Keratinocyte (primary cell): ENCODE measurements at regions not wholly inside any gene's neighbourhood (a gene's known extent, or its start where the extent isn't known, plus 50 kb on each side); places are given as distances from the start of the nearest gene placed in this dataset.

ENCODE experiments used
- DNase-seq: peaks from one replicate; pipeline ENCODE4 v3.0.0-alpha.2; 2011; ENCODE audit warnings: low read depth, missing footprints, low spot score
- FAIRE-seq: peaks from 2 replicates; lab custom pipeline; 2011; peaks lifted over from hg19 to GRCh38; lab: Jason Lieb, UNC
- H2AFZ ChIP-seq: 2 replicates; pipeline ENCODE4 v1.6.0; 2012; ENCODE audit warnings: low read length, control low read depth, inconsistent platforms; ENCODE audit not compliant: control insufficient read depth
- H3K27ac ChIP-seq: 2 replicates; pipeline ENCODE4 v1.5.1; 2011; ENCODE audit warnings: low read length; ENCODE audit not compliant: control insufficient read depth, insufficient read depth
- H3K27me3 ChIP-seq: 3 replicates; pipeline ENCODE4 v1.6.0; 2011; ENCODE audit warnings: low read length; ENCODE audit not compliant: control insufficient read depth, insufficient read depth; ENCODE audit errors: extremely low read depth
- H3K36me3 ChIP-seq, 2 experiments: 2 replicates in 1 of 2; 3 replicates in 1 of 2; pipeline ENCODE4 v1.5.1; 2011; ENCODE audit warnings: low read length in 2 of 2, mild to moderate bottlenecking in 1 of 2; ENCODE audit not compliant: control insufficient read depth in 2 of 2, insufficient read depth in 2 of 2; ENCODE audit errors: extremely low read depth in 1 of 2
- H3K4me1 ChIP-seq: 3 replicates; pipeline ENCODE4 v1.5.1; 2011; ENCODE audit warnings: low read length; ENCODE audit not compliant: control insufficient read depth, insufficient read depth; ENCODE audit errors: extremely low read depth
- H3K4me2 ChIP-seq: 3 replicates; pipeline ENCODE4 v1.6.0; 2011; ENCODE audit warnings: low read depth, low read length; ENCODE audit not compliant: control insufficient read depth, insufficient read depth; ENCODE audit errors: extremely low read depth
- H3K4me3 ChIP-seq, 3 experiments: fragments of 200-600 bp in 1 of 3; sonication (generic) in 1 of 3; 2 replicates in 2 of 3; 3 replicates in 1 of 3; pipeline ENCODE4 v1.5.1; 2011 to 2016; ENCODE audit warnings: low read length in 3 of 3, mild to moderate bottlenecking in 3 of 3, control low read depth in 2 of 3, inconsistent platforms in 1 of 3, low read depth in 1 of 3, mixed read lengths in 1 of 3, mixed run types in 1 of 3, moderate library complexity in 1 of 3; ENCODE audit not compliant: control insufficient read depth in 2 of 3, insufficient read depth in 2 of 3; ENCODE audit errors: extremely low read depth in 1 of 3
- H3K79me2 ChIP-seq: 2 replicates; pipeline ENCODE4 v1.6.0; 2012; ENCODE audit warnings: low read length; ENCODE audit not compliant: control insufficient read depth, insufficient read depth
- H3K9ac ChIP-seq: 3 replicates; pipeline ENCODE4 v1.6.0; 2011; ENCODE audit warnings: low read length; ENCODE audit not compliant: control insufficient read depth, insufficient read depth; ENCODE audit errors: extremely low read depth
- H3K9me1 ChIP-seq: 3 replicates; pipeline ENCODE4 v1.6.0; 2011; ENCODE audit warnings: low read length; ENCODE audit not compliant: control insufficient read depth, insufficient read depth; ENCODE audit errors: extremely low read depth
- H3K9me3 ChIP-seq: 2 replicates; pipeline ENCODE4 v1.5.1; 2012; ENCODE audit warnings: low read depth, low read length; ENCODE audit not compliant: control insufficient read depth
- H4K20me1 ChIP-seq: 3 replicates; pipeline ENCODE4 v1.6.0; 2011; ENCODE audit warnings: low read length; ENCODE audit not compliant: control insufficient read depth, insufficient read depth; ENCODE audit errors: extremely low read depth
- CTCF ChIP-seq, 3 experiments: IDR thresholded peaks in 1 of 3; conservative IDR thresholded peaks in 1 of 3; optimal IDR thresholded peaks in 1 of 3; 2 replicates in 2 of 3; 3 replicates in 1 of 3; pipeline versions ENCODE3 to v1.5.1; 2011; ENCODE audit warnings: low read length in 3 of 3, mild to moderate bottlenecking in 3 of 3, moderate library complexity in 2 of 3, control low read depth in 1 of 3, inconsistent platforms in 1 of 3; ENCODE audit not compliant: insufficient read depth in 2 of 3; ENCODE audit errors: extremely low read depth in 1 of 3
- EZH2 ChIP-seq: IDR thresholded peaks from one replicate; pipeline ENCODE4 v1.6.1; 2012; ENCODE audit warnings: inconsistent platforms, mild to moderate bottlenecking, low read length, moderate library complexity
- dilution Hi-C: fragments of 300-500 bp; cut with MboI; formaldehyde crosslinking; loops from one replicate; pipeline ENCODE4 v1.7.0; 2020; ENCODE audit warnings: low sequenced_read_pairs; ENCODE audit not compliant: extremely low pct_ligation_motif_present

DNA sequence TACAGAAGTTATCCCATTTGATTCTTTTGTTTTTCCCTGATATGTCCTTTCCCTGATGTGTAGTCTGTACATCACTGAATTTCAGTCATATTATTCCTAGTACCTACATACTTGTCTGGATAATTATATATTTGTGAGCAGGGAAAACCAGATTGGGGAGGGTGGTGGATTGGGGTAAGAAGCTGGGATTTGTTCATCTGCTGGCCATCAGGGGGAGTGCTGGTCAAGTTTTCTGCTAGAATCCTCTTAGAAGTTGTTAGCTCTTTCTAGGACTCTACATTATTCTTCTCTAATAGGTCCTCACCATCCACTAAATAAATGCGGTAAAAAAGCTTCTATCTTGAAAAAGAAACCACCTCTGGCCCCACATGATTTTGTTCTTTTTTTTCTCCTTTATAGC lies 232.7 kb upstream of the TAC1 start:
- no peak overlapping the region for H3K4me2 ChIP-seq
- TF ChIP-seq EZH2 = no peak
- peak; percentile 23 to 59 (median 35) for TF ChIP-seq CTCF (optimal IDR thresholded peaks at IDR 0.05 in 1 of 3, IDR thresholded peaks at IDR 0.05 in 1 of 3, conservative IDR thresholded peaks at IDR 0.05 in 1 of 3; ENCODE audit: extremely low read depth in 1 of 3, insufficient read depth in 2 of 3, low read length in 3 of 3)
- no peaks in the 10 kb centered on the region for H4K20me1 ChIP-seq
- no peak overlapping the region for H3K9ac ChIP-seq
- H3K27ac ChIP-seq = no peak overlapping the region
- no peaks in the 10 kb centered on the region for H3K27me3 ChIP-seq
- FAIRE-seq (no peak), DNase-seq (no peak)
- no peaks in the 10 kb centered on the region for H3K4me1 ChIP-seq
- H3K9me3 ChIP-seq = no peaks in the 10 kb centered on the region
- no peaks in the 10 kb centered on the region for H3K9me1 ChIP-seq
- no peak overlapping the region for H3K4me3 ChIP-seq
- H2AFZ ChIP-seq = no peak overlapping the region
- H3K79me2 ChIP-seq = no peaks in the 10 kb centered on the region
- no peaks in the 10 kb centered on the region for H3K36me3 ChIP-seq
- dilution Hi-C loops = no loop called here

DNA sequence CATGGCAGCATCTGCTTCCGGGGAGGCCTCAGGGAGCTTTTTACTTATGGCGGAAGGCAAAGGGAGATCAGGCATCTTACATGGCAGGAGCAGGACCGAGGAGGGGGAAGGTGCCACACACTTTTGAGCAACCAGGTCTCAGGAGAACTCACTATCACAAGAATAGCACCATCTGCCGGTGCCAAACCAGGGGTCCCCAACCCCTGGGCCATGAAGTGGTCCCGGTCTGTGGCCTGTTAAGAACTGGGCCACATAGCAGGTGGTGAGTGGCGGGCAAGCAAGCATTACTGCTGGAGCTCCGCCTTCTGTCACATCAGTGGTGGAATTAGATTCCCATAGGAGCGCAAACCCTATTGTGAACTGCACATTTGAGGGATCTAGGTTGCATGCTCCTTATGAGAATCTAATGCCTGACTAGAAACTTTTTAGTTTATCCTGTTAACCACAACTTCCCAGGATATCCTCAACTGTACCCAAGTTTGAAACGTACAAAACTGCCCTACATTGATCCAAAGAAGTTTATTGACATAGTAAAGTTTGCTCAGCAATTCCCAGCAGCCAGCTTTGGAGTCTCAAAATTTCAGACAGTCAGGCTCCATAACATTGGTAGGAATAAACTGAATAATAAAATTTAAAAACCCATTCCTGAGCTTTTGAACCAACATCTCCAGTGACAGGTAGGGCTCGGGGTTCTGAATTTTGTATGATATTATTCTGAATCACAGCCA lies 228.4 kb upstream of the TAC1 start:
- Histone ChIP-seq H3K79me2 (no peaks in the 10 kb centered on the region), H3K27ac (no peak overlapping the region), H3K9ac (no peak overlapping the region), H3K9me1 (no peaks in the 10 kb centered on the region), H2AFZ (no peak overlapping the region), H3K4me2 (no peak overlapping the region), H3K27me3 (no peaks in the 10 kb centered on the region), H3K9me3 (no peaks in the 10 kb centered on the region), H4K20me1 (no peaks in the 10 kb centered on the region), H3K36me3 (no peaks in the 10 kb centered on the region), H3K4me3 (no peak overlapping the region), H3K4me1 (no peaks in the 10 kb centered on the region)
- TF ChIP-seq EZH2 (no peak), CTCF (optimal IDR thresholded peaks at IDR 0.05 in 1 of 3, IDR thresholded peaks at IDR 0.05 in 1 of 3, conservative IDR thresholded peaks at IDR 0.05 in 1 of 3; ENCODE audit: extremely low read depth in 1 of 3, insufficient read depth in 2 of 3, low read length in 3 of 3) (no peak)
- FAIRE-seq = no peak
- no peak for DNase-seq
- dilution Hi-C loops = no loop called here
